Ishikawa (cell line): ENCODE measurements at regions not wholly inside any gene's neighbourhood (a gene's known extent, or its start where the extent isn't known, plus 50 kb on each side); places are given as distances from the start of the nearest gene placed in this dataset.

Experiments used
- EP300 ChIP-seq: IDR thresholded peaks from 2 replicates; pipeline ENCODE4 v1.6.1; 2012; ENCODE audit warnings: borderline replicate concordance
- MAX ChIP-seq: IDR thresholded peaks from 2 replicates; pipeline ENCODE4 v1.6.1; 2012
- NFIC ChIP-seq: IDR thresholded peaks from 2 replicates; pipeline ENCODE4 v1.6.1; 2012
- TEAD4 ChIP-seq: IDR thresholded peaks from 2 replicates; pipeline ENCODE4 v1.6.1; 2012
- YY1 ChIP-seq: IDR thresholded peaks from 2 replicates; pipeline ENCODE4 v1.6.1; 2012; ENCODE audit warnings: low read depth

- TF ChIP-seq MAX: no peak
- TF ChIP-seq EP300: no peak
- no peak for TF ChIP-seq TEAD4
- TF ChIP-seq NFIC: no peak
- TF ChIP-seq YY1: no peak
Observed at GRCh38 chr1:191592039-191592438, 566.2 kb upstream of the RGS18 start.
